ENCODE measurements at regions not wholly inside any gene's neighbourhood (a gene's known extent, or its start where the extent isn't known, plus 50 kb on each side); places are given as distances from the start of the nearest gene placed in this dataset.
"Not testable (repeated sequence)": the region's sequence is repeated elsewhere in the genome, so short reads cannot be mapped to it uniquely, and the experiment has no call there.

- no peak for DNase-seq (ENCODE audit: low spot score)
Measured at GRCh38 chr5:171714261-171714660, 71.4 kb upstream of the SMIM23 start.

GRCh38 chr5:171714851-171715250, 70.8 kb upstream of the SMIM23 start:
- DNase-seq (ENCODE audit: low spot score): no peak

GRCh38 chr5:171715551-171715950, 70.1 kb upstream of the SMIM23 start:
- DNase-seq (ENCODE audit: low spot score): no peak

DNA sequence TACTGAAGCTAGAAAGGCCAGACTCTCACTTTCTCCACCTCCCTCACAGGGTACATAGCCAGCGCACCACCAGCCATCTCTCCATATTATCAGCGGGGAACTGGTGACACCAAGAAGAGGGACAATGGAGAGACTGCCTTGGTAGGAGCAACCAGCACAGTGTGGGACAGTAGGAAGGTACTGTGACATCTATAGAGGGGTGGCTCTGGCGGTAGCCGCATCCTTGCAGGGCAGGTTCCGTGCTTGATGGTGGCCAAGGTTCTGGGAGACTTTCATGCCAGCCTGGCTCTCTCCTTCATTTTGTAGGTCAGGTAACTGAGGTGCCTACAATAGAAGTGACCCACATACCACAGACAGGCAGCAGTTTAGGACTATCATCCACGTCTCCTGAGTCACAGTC, 65.5 kb upstream of the SMIM23 start:
- DNase-seq (ENCODE audit: low spot score): no peak

GRCh38 chr5:171721464-171721863, 64.2 kb upstream of the SMIM23 start:
- DNase-seq (ENCODE audit: low spot score): no peak

DNA sequence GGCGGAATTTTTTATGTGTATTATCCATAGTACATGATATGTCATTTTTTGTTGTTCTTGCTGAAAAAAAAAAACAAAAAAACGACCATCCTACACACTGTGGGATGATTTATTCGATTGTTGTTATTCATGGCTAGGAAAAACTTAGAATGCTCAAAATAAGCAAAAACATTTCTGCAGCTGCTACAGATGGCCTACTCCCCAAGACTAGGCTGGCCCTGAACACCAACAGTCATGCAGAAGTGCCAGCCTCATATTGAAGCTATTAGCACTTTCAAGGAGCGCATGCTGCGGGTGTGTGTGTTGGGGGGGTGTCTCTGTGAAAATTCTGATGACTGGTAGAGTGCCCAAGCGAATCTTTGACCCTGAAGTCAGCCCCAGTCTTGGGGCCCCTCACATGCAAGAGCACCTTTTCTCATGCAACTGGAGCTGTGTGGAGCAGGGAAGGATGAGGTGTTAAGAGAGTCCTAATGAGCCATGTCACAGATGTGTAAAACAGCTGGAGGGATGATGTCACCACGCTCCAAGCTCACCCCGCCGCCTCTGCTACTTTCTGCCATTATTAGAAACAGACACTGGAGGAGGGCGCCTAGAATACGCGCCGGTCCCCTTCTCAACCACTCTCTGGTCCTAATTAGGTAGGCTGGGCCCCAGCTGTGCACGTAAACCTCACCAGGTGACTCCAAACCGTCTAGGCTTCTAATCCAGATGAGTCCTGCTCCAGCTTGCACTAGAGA, 61.0 kb upstream of the SMIM23 start:
- DNase-seq (ENCODE audit: low spot score): no peak

DNA sequence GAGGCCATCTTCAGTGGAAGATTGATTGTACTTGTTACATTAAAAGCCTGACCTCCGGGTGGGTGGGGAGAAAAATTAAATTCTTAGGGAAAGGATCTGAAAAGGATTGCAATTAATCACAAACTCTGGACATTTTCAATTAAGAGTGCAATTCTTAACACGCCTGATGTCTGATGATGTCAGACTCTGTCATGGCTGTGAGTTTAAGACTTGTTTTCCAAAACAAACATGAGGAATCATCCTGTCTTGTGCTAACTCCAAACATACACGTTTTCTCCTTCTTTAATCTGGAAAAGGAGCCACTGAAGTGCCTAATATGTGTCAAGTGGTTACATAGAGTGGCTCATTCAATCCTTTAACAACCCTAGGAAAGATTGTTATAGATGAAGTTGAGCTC, 60.4 kb upstream of the SMIM23 start:
- no peak for DNase-seq (ENCODE audit: low spot score)

DNA sequence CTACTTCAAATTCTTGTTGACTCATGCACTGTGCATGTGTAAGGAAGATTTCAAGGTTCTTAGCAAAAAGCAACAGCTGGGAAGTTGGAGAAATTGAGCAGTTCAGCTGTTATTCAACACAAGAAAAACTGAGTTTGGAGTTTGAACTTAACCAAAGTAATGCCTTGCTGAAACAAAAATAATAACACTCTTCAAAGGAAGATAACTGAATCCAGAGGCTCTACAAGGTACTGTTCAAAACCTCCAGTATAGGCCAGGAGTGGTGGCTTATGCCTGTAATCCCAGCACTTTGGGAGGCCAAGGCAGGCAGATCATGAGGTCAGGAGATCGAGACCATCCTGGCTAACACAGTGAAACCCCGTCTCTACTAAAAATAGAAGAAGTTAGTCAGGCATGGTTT, 58.8 kb upstream of the SMIM23 start:
- not testable (repeated sequence) for DNase-seq (ENCODE audit: low spot score)

DNA sequence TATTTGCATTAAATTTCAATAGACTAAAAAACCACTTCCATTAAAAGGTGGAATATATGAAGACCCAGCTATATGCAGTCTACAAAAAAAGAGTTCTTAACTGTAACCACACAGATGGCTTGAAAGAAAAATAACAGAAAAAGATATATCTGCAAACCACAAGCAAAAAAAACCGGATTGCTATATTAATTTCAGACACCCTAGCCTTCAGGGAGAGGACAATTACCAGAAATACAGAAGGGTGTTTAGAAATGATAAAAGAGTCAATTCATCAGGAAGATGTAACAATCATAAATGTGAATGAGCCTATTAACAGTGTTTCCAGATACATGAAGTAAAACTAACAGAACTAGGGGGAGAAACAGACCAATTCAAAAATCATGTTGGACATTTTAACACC, 56.9 kb upstream of the SMIM23 start:
- no peak for DNase-seq (ENCODE audit: low spot score)
